Caco-2 (cell line): ENCODE measurements at regions not wholly inside any gene's neighbourhood (a gene's known extent, or its start where the extent isn't known, plus 50 kb on each side); places are given as distances from the start of the nearest gene placed in this dataset.

Experiments
- BruUV-seq: library from RNA; stranded (reverse); fragments of 400-500 nt; replicated peaks from 2 replicates; lab custom pipeline; 2021; lab: Mats Ljungman, UMichigan
- CTCF ChIA-PET: fragments of 300-600 bp; sonication (Branson Sonifier 250); formaldehyde crosslinking; loops from one replicate; lab custom pipeline; 2022; ENCODE audit warnings: antibody characterized with exemption; lab: Charles Lee
- POLR2A ChIA-PET: fragments of 300-600 bp; sonication (Branson Sonifier 250); formaldehyde crosslinking; loops from one replicate; lab custom pipeline; 2022; ENCODE audit warnings: antibody characterized with exemption; lab: Charles Lee
- DNase-seq, 2 experiments: peaks; one replicate each; pipeline versions ENCODE4 v3.0.0 to v3.0.0-alpha.2; 2020 to 2022
- H3K27me3 ChIP-seq: replicated peaks from 2 replicates; pipeline ENCODE4 v1.6.0; 2011; ENCODE audit warnings: low read length; ENCODE audit not compliant: control insufficient read depth, insufficient read depth
- H3K36me3 ChIP-seq: 2 replicates; pipeline ENCODE4 v1.5.1; 2011; ENCODE audit warnings: low read length; ENCODE audit not compliant: control insufficient read depth, insufficient read depth
- H3K4me1 ChIP-seq: fragments of 250-450 bp; sonication (Bioruptor Pico); 2 replicates; pipeline ENCODE4 v1.5.1; 2020; ENCODE audit warnings: mild to moderate bottlenecking
- H3K4me3 ChIP-seq: 2 replicates; pipeline ENCODE4 v1.5.1; 2011; ENCODE audit warnings: low read depth, mild to moderate bottlenecking, control low read depth, low read length
- H3K9me3 ChIP-seq: fragments of 250-450 bp; sonication (Bioruptor Pico); 2 replicates; pipeline ENCODE4 v1.5.1; 2020; ENCODE audit warnings: mild to moderate bottlenecking, moderate library complexity
- H3K27ac Mint-ChIP-seq: one replicate; pipeline ENCODE4 v1.8.0; 2022; ENCODE audit warnings: mixed read lengths; ENCODE audit not compliant: unreplicated experiment
- H3K27me3 Mint-ChIP-seq: one replicate; pipeline ENCODE4 v1.8.0; 2022; ENCODE audit warnings: mixed read lengths; ENCODE audit not compliant: insufficient read depth, unreplicated experiment
- H3K36me3 Mint-ChIP-seq: one replicate; pipeline ENCODE4 v1.8.0; 2022; ENCODE audit warnings: mild to moderate bottlenecking, mixed read lengths; ENCODE audit not compliant: insufficient read depth, unreplicated experiment
- H3K4me1 Mint-ChIP-seq: one replicate; pipeline ENCODE4 v1.8.0; 2022; ENCODE audit warnings: low read depth, mixed read lengths; ENCODE audit not compliant: unreplicated experiment
- H3K4me3 Mint-ChIP-seq: one replicate; pipeline ENCODE4 v1.8.0; 2022; ENCODE audit warnings: mild to moderate bottlenecking, moderate library complexity, mixed read lengths; ENCODE audit not compliant: unreplicated experiment
- H3K9me3 Mint-ChIP-seq: one replicate; pipeline ENCODE4 v1.8.0; 2022; ENCODE audit warnings: mixed read lengths; ENCODE audit not compliant: unreplicated experiment
- CTCF ChIP-seq, 2 experiments: fragments of 200-600 bp in 1 of 2; IDR thresholded peaks; 1 replicate in 1 of 2; 2 replicates in 1 of 2; pipeline versions ENCODE4 v1.5.1 to v1.8.0; 2011 to 2022; ENCODE audit warnings: antibody characterized with exemption in 1 of 2, control low read depth in 1 of 2, inconsistent platforms in 1 of 2, low read depth in 1 of 2, low read length in 1 of 2, mild to moderate bottlenecking in 1 of 2, moderate library complexity in 1 of 2; ENCODE audit not compliant: insufficient read depth in 1 of 2, severe bottlenecking in 1 of 2, unreplicated experiment in 1 of 2
- intact Hi-C: fragments of 100-400 bp; cut with micrococcal nuclease; formaldehyde crosslinking; loops from one replicate; pipeline ENCODE4 v1.10.0; 2022; ENCODE audit not compliant: unreplicated experiment

GRCh38 chr19:27935669-27936068 lies 1277.3 kb downstream of the UQCRFS1 start:
- TF ChIP-seq CTCF (IDR thresholded peaks at IDR 0.05; ENCODE audit: insufficient read depth in 1 of 2, low read depth in 1 of 2, low read length in 1 of 2, severe bottlenecking in 1 of 2, unreplicated experiment in 1 of 2), result no peak
- Mint-ChIP-seq H3K4me3 (no peak overlapping the region), H3K36me3 (no peaks in the 10 kb centered on the region), H3K9me3 (no peaks in the 10 kb centered on the region), H3K27ac (no peak overlapping the region), H3K27me3 (no peaks in the 10 kb centered on the region), H3K4me1 (no peaks in the 10 kb centered on the region)
- intact Hi-C loops, result no loop called here
- BruUV-seq, result no TSS peak
- POLR2A ChIA-PET, result no interaction called here
- H3K27me3 ChIP-seq, result no peaks in the 10 kb centered on the region
- DNase-seq, result no peak
- CTCF ChIA-PET, result no interaction called here
- no peak overlapping the region for H3K4me3 ChIP-seq
- no peaks in the 10 kb centered on the region for H3K4me1 ChIP-seq
- H3K36me3 ChIP-seq, result no peaks in the 10 kb centered on the region
- no peaks in the 10 kb centered on the region for H3K9me3 ChIP-seq

- H3K4me3 Mint-ChIP-seq, result no peak overlapping the region
- intact Hi-C loops, result no loop called here
- BruUV-seq, result no TSS peak
Observed at GRCh38 chr19:27929399-27929798, 1283.6 kb downstream of the UQCRFS1 start.

GRCh38 chr19:27925202-27925601 lies 1287.7 kb downstream of the UQCRFS1 start:
- H3K9me3 Mint-ChIP-seq, result no peaks in the 10 kb centered on the region
- TF ChIP-seq CTCF (IDR thresholded peaks at IDR 0.05; ENCODE audit: insufficient read depth in 1 of 2, low read depth in 1 of 2, low read length in 1 of 2, severe bottlenecking in 1 of 2, unreplicated experiment in 1 of 2), result no peak
- no peaks in the 10 kb centered on the region for H3K4me1 ChIP-seq
- no peaks in the 10 kb centered on the region for H3K36me3 Mint-ChIP-seq
- no peak overlapping the region for H3K27ac Mint-ChIP-seq
- no peaks in the 10 kb centered on the region for H3K9me3 ChIP-seq
- POLR2A ChIA-PET, result no interaction called here
- no peaks in the 10 kb centered on the region for H3K27me3 ChIP-seq
- CTCF ChIA-PET, result no interaction called here
- no peaks in the 10 kb centered on the region for H3K36me3 ChIP-seq
- H3K4me1 Mint-ChIP-seq, result no peaks in the 10 kb centered on the region
- no peak overlapping the region for H3K4me3 ChIP-seq
- no peak overlapping the region for H3K4me3 Mint-ChIP-seq
- intact Hi-C loops, result no loop called here
- no peak for DNase-seq
- no peaks in the 10 kb centered on the region for H3K27me3 Mint-ChIP-seq
- no TSS peak for BruUV-seq

More at GRCh38 chr19:27929399-27929798, 1283.6 kb downstream of the UQCRFS1 start:
- DNase-seq, result no peak
- H3K27ac Mint-ChIP-seq, result no peak overlapping the region
- POLR2A ChIA-PET, result no interaction called here
- no peaks in the 10 kb centered on the region for H3K9me3 Mint-ChIP-seq
- no peak for TF ChIP-seq CTCF (IDR thresholded peaks at IDR 0.05; ENCODE audit: insufficient read depth in 1 of 2, low read depth in 1 of 2, low read length in 1 of 2, severe bottlenecking in 1 of 2, unreplicated experiment in 1 of 2)
- Histone ChIP-seq H3K27me3 (no peaks in the 10 kb centered on the region), H3K36me3 (no peaks in the 10 kb centered on the region), H3K4me1 (no peaks in the 10 kb centered on the region), H3K4me3 (no peak overlapping the region), H3K9me3 (no peaks in the 10 kb centered on the region)
- CTCF ChIA-PET, result no interaction called here
- H3K36me3 Mint-ChIP-seq, result no peaks in the 10 kb centered on the region
- H3K4me1 Mint-ChIP-seq, result no peaks in the 10 kb centered on the region
- no peaks in the 10 kb centered on the region for H3K27me3 Mint-ChIP-seq
